ENCODE measurements at regions not wholly inside any gene's neighbourhood (a gene's known extent, or its start where the extent isn't known, plus 50 kb on each side); places are given as distances from the start of the nearest gene placed in this dataset.

DNA sequence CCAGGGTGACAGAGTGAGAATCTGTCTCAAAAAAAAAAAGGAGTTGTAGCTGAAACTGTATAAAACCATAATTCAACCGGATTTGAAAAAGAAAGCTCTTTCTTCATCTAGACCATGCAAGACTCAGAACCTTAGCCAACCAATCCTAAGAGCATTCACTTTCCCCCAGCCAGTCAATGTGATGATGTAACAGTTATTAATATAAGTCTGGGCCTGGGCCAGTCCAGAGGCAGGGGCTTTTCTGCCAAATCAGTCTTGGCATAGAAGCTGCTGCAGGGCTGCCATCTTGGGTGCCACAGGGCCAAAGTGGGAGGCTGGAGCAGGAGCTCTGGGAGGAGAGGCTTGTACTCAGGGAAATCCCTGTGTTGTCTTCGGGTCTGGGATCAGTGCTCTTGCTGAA lies 288.4 kb downstream of the CLIC5 start:
- no peaks in the 10 kb centered on the region for H3K9me3 ChIP-seq
- no peak overlapping the region for H3K4me3 ChIP-seq
- DNase-seq (ENCODE audit: low spot score in 2 of 2), result no peak
- H3K36me3 ChIP-seq, result no peaks in the 10 kb centered on the region
- no peaks in the 10 kb centered on the region for H3K4me1 ChIP-seq
- no peak overlapping the region for H3K27ac ChIP-seq
- H3K27me3 ChIP-seq, result no peaks in the 10 kb centered on the region
- intact Hi-C loops (cut with DNase I; ENCODE audit: low total_unique reads), result no loop called here
- TF ChIP-seq, protein P1, sequence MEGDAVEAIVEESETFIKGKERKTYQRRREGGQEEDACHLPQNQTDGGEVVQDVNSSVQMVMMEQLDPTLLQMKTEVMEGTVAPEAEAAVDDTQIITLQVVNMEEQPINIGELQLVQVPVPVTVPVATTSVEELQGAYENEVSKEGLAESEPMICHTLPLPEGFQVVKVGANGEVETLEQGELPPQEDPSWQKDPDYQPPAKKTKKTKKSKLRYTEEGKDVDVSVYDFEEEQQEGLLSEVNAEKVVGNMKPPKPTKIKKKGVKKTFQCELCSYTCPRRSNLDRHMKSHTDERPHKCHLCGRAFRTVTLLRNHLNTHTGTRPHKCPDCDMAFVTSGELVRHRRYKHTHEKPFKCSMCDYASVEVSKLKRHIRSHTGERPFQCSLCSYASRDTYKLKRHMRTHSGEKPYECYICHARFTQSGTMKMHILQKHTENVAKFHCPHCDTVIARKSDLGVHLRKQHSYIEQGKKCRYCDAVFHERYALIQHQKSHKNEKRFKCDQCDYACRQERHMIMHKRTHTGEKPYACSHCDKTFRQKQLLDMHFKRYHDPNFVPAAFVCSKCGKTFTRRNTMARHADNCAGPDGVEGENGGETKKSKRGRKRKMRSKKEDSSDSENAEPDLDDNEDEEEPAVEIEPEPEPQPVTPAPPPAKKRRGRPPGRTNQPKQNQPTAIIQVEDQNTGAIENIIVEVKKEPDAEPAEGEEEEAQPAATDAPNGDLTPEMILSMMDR (IDR thresholded peaks at IDR 0.05), result no peak
- TF ChIP-seq POLR2AphosphoS5 (IDR thresholded peaks at IDR 0.05) (no peak), POLR2A (IDR thresholded peaks at IDR 0.05) (no peak)

DNA sequence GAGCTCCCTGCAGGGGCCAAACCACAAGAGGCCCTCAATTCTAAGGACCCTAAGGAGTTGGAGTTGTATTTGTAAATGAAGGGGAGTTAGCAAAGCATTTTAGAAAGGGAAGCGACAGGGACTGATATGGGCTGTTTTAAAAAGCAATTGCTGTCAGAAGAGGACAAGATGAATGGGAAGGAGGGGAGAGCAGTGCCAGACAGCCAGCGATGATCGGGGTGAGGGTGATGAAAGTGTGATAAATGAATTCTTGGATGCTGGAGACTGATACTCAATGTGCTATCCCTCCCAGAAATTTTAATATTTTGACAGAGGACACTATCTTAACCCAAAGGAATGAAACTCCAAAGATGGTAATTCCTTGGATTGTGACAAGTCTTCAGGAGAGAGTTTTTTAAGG lies 289.2 kb downstream of the CLIC5 start:
- no peaks in the 10 kb centered on the region for H3K27me3 ChIP-seq
- no peak overlapping the region for H3K27ac ChIP-seq
- no peak overlapping the region for H3K4me3 ChIP-seq
- intact Hi-C loops (cut with DNase I; ENCODE audit: low total_unique reads), result no loop called here
- no peaks in the 10 kb centered on the region for H3K36me3 ChIP-seq
- no peak for DNase-seq (ENCODE audit: low spot score in 2 of 2)
- TF ChIP-seq POLR2A (IDR thresholded peaks at IDR 0.05), result no peak
- TF ChIP-seq POLR2AphosphoS5 (IDR thresholded peaks at IDR 0.05), result no peak
- TF ChIP-seq, protein P1 (IDR thresholded peaks at IDR 0.05), result no peak
- H3K9me3 ChIP-seq, result no peaks in the 10 kb centered on the region
- no peaks in the 10 kb centered on the region for H3K4me1 ChIP-seq

DNA sequence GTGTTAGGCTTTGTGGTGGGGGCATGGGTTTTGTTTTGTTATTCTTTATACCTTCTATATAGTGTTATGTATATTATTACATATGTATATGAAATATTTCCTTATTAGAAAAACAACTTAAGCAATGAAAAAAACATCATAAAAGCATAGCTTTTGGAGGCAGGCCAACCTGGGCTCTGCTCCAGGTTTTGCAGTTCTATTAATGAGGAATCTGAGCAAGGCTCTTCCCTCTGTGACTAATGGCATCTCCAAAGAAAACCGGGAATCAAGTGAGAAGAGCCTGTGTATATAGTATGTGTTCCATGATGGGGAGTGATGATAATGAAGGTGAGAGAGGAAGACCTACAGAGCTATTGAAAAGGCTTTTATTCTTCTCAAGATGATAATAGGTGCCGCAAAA lies 291.1 kb downstream of the CLIC5 start:
- H3K4me3 ChIP-seq, result no peak overlapping the region
- peak in 1 of 2 donors; percentile 53 for DNase-seq (ENCODE audit: low spot score in 2 of 2)
- H3K27me3 ChIP-seq, result no peaks in the 10 kb centered on the region
- H3K36me3 ChIP-seq, result no peaks in the 10 kb centered on the region
- H3K9me3 ChIP-seq, result no peaks in the 10 kb centered on the region
- intact Hi-C loops (cut with DNase I; ENCODE audit: low total_unique reads), result loop anchor here (5.0 kb wide), 1 partner anchor 428 kb away; no protein-coding TSS in a partner anchor
- H3K27ac ChIP-seq, result no peak overlapping the region
- no peaks in the 10 kb centered on the region for H3K4me1 ChIP-seq
- TF ChIP-seq POLR2A (IDR thresholded peaks at IDR 0.05) (no peak), POLR2AphosphoS5 (IDR thresholded peaks at IDR 0.05) (no peak)
- TF ChIP-seq, protein P1 (IDR thresholded peaks at IDR 0.05), result no peak

DNA sequence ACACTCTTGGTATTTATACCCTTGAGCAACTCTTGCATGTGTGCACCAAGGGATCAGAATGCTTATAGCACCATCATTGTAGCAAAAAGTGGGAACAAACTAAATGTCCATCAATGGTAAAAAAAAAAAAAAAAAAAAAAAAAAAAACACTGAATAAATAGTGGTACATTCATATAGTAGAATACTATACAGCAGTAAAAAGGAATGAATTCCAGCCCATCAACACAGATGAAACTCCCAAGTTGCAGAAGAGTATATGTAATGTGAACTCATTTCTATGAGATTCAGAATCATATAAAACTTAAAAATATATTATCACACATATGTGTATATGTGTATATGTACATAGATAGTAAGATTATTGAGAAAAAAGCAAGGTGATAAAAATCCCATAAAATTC lies 291.6 kb downstream of the CLIC5 start:
- no peak for TF ChIP-seq POLR2AphosphoS5 (IDR thresholded peaks at IDR 0.05)
- TF ChIP-seq POLR2A (IDR thresholded peaks at IDR 0.05), result no peak
- TF ChIP-seq, protein P1 (IDR thresholded peaks at IDR 0.05), result no peak
- Histone ChIP-seq H3K27me3 (no peaks in the 10 kb centered on the region), H3K9me3 (no peaks in the 10 kb centered on the region), H3K27ac (no peak overlapping the region), H3K4me3 (no peak overlapping the region), H3K36me3 (no peaks in the 10 kb centered on the region), H3K4me1 (no peaks in the 10 kb centered on the region)
- DNase-seq (ENCODE audit: low spot score in 2 of 2), result no peak
- intact Hi-C loops (cut with DNase I; ENCODE audit: low total_unique reads), result loop anchor here (5.0 kb wide), 1 partner anchor 428 kb away; no protein-coding TSS in a partner anchor

DNA sequence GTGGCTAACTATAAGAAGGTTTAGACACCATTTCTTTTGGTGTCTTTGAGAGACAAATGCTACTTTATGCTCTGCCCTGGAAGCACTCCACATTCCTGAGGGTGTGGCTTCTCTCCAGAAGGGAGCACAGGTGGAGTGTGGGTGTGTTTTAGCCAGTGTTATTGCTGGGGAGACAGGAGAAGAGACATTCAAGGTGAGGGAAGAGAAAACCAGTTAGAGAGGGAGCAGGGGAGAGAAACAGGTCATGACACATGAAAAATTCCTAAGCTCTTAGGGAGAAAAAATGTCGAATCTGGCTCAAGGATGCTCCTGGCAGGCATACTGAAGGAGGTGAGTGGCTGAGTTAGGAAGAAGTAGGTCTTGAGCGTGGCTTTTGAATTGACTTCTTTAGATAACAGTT lies 292.8 kb downstream of the CLIC5 start:
- TF ChIP-seq POLR2A (IDR thresholded peaks at IDR 0.05), result no peak
- TF ChIP-seq, protein P1 (IDR thresholded peaks at IDR 0.05), result no peak
- peak in 1 of 3 donors; percentile 19 for TF ChIP-seq POLR2AphosphoS5 (IDR thresholded peaks at IDR 0.05)
- H3K4me1 ChIP-seq, result no peaks in the 10 kb centered on the region
- H3K27ac ChIP-seq, result peak overlapping the region; percentile 45 to 72
- intact Hi-C loops (cut with DNase I; ENCODE audit: low total_unique reads), result loop anchor here (5.0 kb wide), 1 partner anchor 429 kb away; no protein-coding TSS in a partner anchor
- no peaks in the 10 kb centered on the region for H3K36me3 ChIP-seq
- H3K27me3 ChIP-seq, result no peaks in the 10 kb centered on the region
- no peak overlapping the region for H3K4me3 ChIP-seq
- no peaks in the 10 kb centered on the region for H3K9me3 ChIP-seq
- DNase-seq (ENCODE audit: low spot score in 2 of 2), result peak in 1 of 2 donors; percentile 82
